HK-2 (cell line): ENCODE measurements at regions not wholly inside any gene's neighbourhood (a gene's known extent, or its start where the extent isn't known, plus 50 kb on each side); places are given as distances from the start of the nearest gene placed in this dataset.

Experiments used
- DNase-seq: peaks from one replicate; pipeline ENCODE4 v3.0.0-alpha.2; 2018; ENCODE audit not compliant: unreplicated experiment

DNA sequence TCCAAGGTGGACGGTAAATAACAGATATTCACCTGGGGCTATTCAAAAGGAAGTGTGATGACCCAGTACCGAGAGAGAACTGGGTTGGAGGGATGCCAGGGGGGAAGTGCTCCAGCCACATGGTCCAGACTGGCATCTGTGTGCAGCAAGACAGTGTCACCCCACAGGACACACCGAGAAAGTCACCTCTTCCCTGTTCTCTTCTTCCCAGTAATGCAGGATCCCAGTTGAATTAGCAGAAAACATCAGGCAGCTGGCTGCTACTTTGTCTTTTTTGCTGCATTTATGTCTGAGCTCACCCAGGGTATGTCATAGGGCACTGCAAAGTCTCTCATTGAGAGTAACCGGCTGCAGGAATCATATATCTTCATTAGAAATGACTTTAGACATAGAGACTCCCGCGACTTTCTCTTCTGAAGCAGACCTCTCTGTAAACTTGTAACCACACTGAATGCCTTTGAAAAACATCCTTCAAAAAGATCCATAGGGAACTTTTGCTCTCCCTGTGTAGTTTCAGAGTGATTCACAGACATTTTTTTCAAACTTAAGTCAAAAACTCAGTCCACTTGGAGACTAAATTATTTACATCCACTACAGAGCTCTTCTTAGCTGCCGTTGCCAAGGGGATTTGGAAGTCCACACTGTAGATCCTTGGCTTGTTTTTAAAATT lies 609.0 kb upstream of the DPP6 start:
- no peak for DNase-seq

DNA sequence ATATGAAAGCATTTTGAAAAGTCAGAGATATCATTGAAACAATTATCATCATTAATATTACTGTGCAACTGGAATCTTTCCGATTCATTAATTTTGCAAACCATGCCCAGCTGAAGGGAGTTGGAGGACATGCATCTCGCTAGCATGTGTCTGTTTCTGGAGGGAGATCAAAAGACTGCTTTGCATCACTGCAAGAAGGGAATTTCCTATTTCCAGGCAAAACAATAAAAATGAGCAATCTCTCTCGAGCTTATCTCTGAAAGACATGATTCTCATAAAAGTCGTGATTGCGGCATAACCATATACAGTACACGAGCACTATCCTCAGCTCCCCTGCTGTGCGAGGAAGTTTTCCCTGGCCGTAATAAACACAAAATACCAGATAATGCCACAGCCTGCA lies 607.6 kb upstream of the DPP6 start:
- DNase-seq = no peak

- no peak for DNase-seq
Measured at GRCh38 chr7:153445641-153446040, 606.6 kb upstream of the DPP6 start.

- no peak for DNase-seq
Measured at GRCh38 chr7:153446490-153446889, 605.7 kb upstream of the DPP6 start.

- DNase-seq = no peak
Measured at GRCh38 chr7:153447011-153447410, 605.2 kb upstream of the DPP6 start.

DNA sequence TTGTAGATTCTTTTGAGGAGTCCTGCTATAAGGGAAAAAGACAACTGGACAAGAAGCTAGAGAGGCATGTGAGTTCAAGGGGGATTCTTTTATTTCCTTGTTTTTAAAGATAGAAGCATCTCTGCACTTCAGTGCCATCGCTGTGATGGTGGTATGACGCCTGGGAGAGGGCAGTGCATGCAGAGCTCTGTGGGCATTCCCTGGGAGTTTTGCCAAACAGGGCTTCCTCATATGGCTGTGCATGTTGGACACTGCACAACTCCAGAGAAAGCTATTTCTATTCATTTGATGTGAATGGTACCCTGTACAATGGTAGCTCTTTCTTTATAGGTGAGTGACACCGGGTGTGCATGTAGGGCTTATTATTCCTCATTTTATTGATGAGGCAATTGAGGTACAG lies 599.5 kb upstream of the DPP6 start:
- no peak for DNase-seq

GRCh38 chr7:153454306-153454705 lies 597.9 kb upstream of the DPP6 start:
- no peak for DNase-seq

GRCh38 chr7:153457746-153458145 lies 594.5 kb upstream of the DPP6 start:
- DNase-seq = no peak

DNA sequence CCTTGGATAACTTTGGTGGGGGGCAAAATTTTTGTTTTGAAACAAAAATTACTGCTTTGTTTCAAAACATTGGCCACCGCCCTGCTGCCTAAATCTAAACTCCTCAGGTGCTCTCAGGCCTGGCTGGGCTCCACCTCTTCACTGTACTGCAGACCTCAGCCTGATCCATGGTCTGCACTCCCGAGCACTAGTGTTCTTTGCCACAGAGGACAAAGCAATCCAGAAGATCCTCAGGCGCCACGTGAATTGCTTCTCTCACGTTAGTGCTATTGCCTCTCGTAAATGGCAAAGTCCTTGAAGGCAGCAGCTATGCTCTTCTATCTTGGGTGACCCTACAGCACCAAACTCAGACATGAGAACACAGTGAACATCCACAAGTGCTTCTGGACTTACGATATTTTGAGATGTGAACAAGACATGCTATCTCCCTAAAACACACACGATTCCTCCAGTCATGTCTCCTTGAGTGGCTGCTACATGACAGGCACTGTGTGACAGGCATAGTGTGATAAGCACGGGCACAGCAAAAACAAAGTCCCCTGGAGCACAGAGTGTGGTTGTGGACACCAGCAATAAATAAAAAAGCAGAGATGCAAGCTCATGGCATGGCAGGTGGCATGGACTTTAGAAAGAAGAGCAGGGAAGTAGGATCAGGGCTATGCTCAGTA lies 582.1 kb upstream of the DPP6 start:
- DNase-seq = no peak

- DNase-seq = no peak
Measured at GRCh38 chr7:153472516-153472915, 579.7 kb upstream of the DPP6 start.

DNA sequence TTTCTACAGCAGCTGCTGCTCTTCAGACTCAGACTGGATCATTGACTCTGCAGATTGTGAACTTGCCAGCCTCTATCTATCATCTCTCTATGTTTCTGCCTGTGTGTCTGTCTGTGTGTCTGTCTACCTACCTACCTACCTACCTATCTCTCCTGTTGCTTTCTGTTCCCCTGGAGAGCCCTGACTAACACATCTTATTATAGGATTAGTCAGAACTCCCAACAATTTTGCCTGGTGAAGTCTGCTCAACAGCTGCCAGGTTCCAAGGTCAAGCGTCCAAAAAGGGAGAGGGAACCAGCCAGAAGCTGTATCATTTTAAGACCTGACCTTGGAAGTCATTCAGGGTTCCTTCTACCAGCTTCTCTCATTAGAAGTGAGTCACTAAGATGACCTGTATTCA lies 579.0 kb upstream of the DPP6 start:
- DNase-seq = no peak

DNA sequence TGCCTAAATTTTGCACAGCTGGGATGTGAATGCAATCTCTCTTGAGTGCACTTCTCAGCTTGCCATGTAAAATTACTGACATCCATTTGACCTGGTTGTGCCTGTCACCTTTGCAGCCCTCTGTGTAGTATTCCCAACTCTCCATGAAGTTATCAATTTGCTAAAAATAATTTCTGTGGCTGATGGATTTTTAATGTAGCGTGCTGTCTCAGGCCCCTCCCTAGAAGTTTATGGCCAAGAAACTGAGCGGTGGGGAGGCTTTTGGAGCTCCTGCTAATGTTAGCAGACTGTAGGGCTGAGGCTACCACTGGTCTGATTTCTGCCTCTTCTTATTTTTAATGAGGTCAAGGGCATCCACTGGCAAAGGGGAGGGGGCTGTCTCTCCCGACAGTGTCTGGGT lies 577.0 kb upstream of the DPP6 start:
- no peak for DNase-seq

DNA sequence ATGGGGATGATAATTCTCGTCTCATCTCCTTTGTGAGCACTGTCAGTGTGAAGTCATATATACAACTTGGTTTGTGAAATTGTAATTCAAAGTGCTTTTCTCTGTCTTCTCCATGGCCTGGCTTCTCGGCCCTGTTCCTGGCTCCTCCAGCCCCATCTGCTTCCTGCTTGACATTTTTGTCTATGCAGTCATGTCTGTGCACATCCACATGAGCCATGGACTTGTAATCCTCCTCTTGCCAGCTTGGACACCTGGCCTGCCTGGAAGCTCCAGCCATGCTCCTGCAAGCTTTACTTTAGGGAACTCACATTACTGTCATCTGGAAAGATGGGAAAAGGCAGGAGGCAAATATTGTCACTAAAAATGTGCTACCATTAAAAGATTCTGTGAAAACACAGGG lies 576.0 kb upstream of the DPP6 start:
- DNase-seq = no peak

DNA sequence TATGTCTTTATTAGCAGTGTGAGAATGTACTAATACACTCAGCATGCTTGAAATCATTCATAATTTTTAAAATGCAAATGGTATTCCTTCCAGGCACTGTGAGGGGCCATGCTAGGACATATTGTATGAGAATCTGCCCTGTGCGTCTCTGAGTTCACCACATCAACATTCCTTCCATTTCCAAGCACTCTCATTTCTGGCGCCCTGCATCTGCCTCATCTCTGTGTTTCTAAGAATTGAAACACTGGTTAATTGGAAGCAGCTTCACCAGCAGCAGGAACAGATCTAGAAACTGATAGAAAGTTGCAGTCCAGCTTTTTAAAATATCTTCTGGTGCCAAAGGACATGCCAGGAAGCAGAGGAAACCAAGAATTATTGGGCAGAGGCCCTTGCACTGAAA lies 555.9 kb upstream of the DPP6 start:
- DNase-seq = no peak

DNA sequence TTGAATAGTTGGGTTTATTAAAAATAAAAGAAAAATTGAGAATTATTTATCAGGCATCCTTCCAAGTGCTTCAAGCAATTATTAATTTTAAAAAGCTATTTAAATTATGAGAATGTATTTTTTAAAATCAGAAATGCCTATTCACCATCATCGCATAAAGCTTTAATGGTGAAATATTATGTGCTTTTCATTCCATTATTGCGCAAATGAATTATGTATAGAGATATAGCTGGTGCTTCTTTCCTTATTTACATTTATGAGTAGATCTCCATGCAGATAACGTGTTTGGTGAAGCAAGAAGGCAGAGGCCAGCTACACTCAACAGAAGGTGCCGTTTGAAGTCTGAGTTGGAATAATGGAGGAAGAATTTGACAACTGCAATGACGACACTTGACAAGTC lies 549.1 kb upstream of the DPP6 start:
- DNase-seq = no peak

- DNase-seq = no peak
Measured at GRCh38 chr7:153504288-153505075, 547.7 kb upstream of the DPP6 start.

- no peak for DNase-seq
Measured at GRCh38 chr7:153507885-153508284, 544.3 kb upstream of the DPP6 start.

GRCh38 chr7:153509768-153510167 lies 542.4 kb upstream of the DPP6 start:
- no peak for DNase-seq

- DNase-seq = no peak
Measured at GRCh38 chr7:153510674-153511073, 541.5 kb upstream of the DPP6 start.

GRCh38 chr7:153514032-153514431 lies 538.2 kb upstream of the DPP6 start:
- DNase-seq = no peak

DNA sequence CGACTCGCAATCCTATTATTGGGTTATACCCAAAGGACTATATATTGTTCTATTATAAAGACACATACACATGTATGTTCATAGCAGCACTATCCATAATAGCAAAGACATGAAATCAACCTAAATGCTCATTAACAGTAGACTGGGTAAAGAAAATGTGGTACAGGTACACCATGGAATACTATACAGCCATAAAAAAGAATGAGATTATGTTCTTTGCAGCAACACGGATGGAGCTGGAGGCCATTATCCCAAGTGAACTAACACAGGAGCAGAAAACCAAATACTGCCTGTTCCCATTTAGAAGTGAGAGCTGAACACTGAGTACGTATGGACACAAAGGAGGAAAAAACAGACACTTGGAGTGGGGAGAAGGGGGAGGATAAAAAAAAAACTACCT lies 536.8 kb upstream of the DPP6 start:
- no peak for DNase-seq

GRCh38 chr7:153518201-153518984 lies 533.8 kb upstream of the DPP6 start:
- no peak for DNase-seq
